Fibroblast of villous mesenchyme (primary cell): ENCODE measurements at regions not wholly inside any gene's neighbourhood (a gene's known extent, or its start where the extent isn't known, plus 50 kb on each side); places are given as distances from the start of the nearest gene placed in this dataset.
A peak's percentile ranks its signal among the peaks of the same experiment; 100 is the strongest.

Source experiments
- DNase-seq: peaks from one replicate; pipeline ENCODE4 v3.0.0-alpha.2; 2010; ENCODE audit warnings: low read depth
- H3K4me3 ChIP-seq: 2 replicates; pipeline ENCODE4 v1.5.1; 2011; ENCODE audit warnings: low read depth, mild to moderate bottlenecking, low read length
- CTCF ChIP-seq: IDR thresholded peaks from 2 replicates; pipeline ENCODE4 v1.5.1; 2012; ENCODE audit warnings: low read depth, mild to moderate bottlenecking, low read length; ENCODE audit not compliant: insufficient read depth

GRCh38 chr4:43286137-43286536, 393.6 kb downstream of the GRXCR1 start:
- no peak for TF ChIP-seq CTCF
- no peak for DNase-seq
- H3K4me3 ChIP-seq = no peak overlapping the region

DNA sequence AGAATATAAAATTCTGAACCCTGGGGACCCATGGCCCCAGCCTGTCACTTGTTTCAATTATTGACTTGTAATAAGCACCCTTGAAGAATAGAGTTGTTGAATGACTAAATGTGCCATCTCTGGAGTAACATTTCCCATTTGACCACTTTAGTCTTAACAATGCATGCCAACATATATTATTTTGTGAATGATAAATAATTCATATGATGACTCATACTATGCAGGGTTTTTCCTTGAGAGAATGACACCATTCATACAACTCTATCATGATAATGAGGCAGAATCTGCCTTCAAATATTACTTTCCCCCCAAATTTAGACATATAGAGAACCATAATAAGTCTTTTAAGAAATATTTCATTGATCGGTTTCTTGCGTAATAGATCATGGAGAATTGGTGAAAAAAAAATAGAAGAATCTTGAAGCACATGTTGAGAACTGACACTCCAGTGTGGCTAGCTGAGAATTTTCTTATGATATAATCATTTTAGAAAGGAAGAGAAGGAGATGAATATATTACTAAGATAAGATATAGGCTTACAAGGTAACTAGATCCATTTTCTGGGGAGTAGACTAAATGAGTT, 404.5 kb downstream of the GRXCR1 start:
- TF ChIP-seq CTCF = no peak
- H3K4me3 ChIP-seq = no peak overlapping the region
- DNase-seq = no peak

DNA sequence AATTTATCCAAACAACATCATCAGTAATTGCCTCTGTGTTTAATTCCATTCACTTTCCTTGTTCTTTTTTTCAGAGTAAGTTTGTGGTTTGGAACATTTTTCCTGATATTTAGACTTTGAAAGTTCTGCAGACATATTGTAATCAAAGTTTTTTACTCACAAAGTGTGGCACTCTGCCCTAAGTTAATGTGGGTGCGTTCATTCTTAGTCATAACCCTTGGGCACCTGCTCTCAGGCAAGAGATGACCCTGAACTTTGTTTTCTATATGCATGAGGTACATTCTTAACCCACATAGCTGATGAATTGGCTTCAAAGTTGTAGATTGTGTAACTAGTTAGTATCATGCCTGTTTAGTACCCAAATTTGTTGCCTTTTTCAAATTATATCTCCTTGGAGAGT, 424.3 kb downstream of the GRXCR1 start:
- DNase-seq = no peak
- H3K4me3 ChIP-seq = no peak overlapping the region
- TF ChIP-seq CTCF = no peak

- H3K4me3 ChIP-seq = no peak overlapping the region
- peak; percentile 11 for DNase-seq
- TF ChIP-seq CTCF = no peak
Measured at GRCh38 chr4:43325220-43325967, 432.9 kb downstream of the GRXCR1 start.

GRCh38 chr4:43330288-43330687, 437.8 kb downstream of the GRXCR1 start:
- TF ChIP-seq CTCF = no peak
- H3K4me3 ChIP-seq = no peak overlapping the region
- DNase-seq = peak; percentile 61

- TF ChIP-seq CTCF = no peak
- no peak overlapping the region for H3K4me3 ChIP-seq
- DNase-seq = peak; percentile 38
Measured at GRCh38 chr4:43331226-43332051, 438.9 kb downstream of the GRXCR1 start.
